AG04450 (cell line): ENCODE measurements at regions not wholly inside any gene's neighbourhood (a gene's known extent, or its start where the extent isn't known, plus 50 kb on each side); places are given as distances from the start of the nearest gene placed in this dataset.

Source experiments
- CTCF ChIA-PET: fragments of 300-600, 350-600 bp; formaldehyde crosslinking; extraction: SDS; loops from one replicate; lab custom pipeline; 2022; ENCODE audit warnings: antibody characterized with exemption, inconsistent platforms; lab: Charles Lee
- POLR2A ChIA-PET: fragments of 350-600 bp; formaldehyde crosslinking; extraction: SDS; loops from one replicate; lab custom pipeline; 2021; ENCODE audit warnings: antibody characterized with exemption, inconsistent platforms; lab: Yijun Ruan, JAX
- DNase-seq: peaks from one replicate; pipeline ENCODE4 v3.0.0-alpha.2; 2011; ENCODE audit warnings: low read depth, low spot score
- H3K27ac ChIP-seq: one replicate; pipeline ENCODE4 v1.5.1; 2012; ENCODE audit warnings: low read depth, low read length, control low read depth
- H3K27me3 ChIP-seq: one replicate; pipeline ENCODE4 v1.6.0; 2012; ENCODE audit warnings: low read length; ENCODE audit not compliant: control insufficient read depth, insufficient read depth
- H3K4me3 ChIP-seq: 2 replicates; pipeline ENCODE4 v1.5.1; 2011; ENCODE audit warnings: mild to moderate bottlenecking, low read depth, low read length, control low read depth
- H3K9me3 ChIP-seq: 2 replicates; pipeline ENCODE4 v1.5.1; 2012; ENCODE audit warnings: low read length; ENCODE audit not compliant: control insufficient read depth, insufficient read depth
- CTCF ChIP-seq: IDR thresholded peaks from 2 replicates; pipeline ENCODE4 v1.5.1; 2011; ENCODE audit warnings: low read depth, low read length, control low read depth, inconsistent platforms

- no peak for TF ChIP-seq CTCF
- no peaks in the 10 kb centered on the region for H3K27me3 ChIP-seq
- no peaks in the 10 kb centered on the region for H3K9me3 ChIP-seq
- POLR2A ChIA-PET: no interaction called here
- no peak for DNase-seq
- no peak overlapping the region for H3K27ac ChIP-seq
- CTCF ChIA-PET: no interaction called here
- no peak overlapping the region for H3K4me3 ChIP-seq
Observed at GRCh38 chr4:112767386-112767785, 130.4 kb downstream of the LARP7 start.

GRCh38 chr4:112770114-112770513, 133.2 kb downstream of the LARP7 start:
- Histone ChIP-seq H3K27ac (no peak overlapping the region), H3K27me3 (no peaks in the 10 kb centered on the region), H3K9me3 (no peaks in the 10 kb centered on the region), H3K4me3 (no peak overlapping the region)
- CTCF ChIA-PET: no interaction called here
- POLR2A ChIA-PET: no interaction called here
- TF ChIP-seq CTCF: no peak
- no peak for DNase-seq

GRCh38 chr4:112775801-112776200, 138.9 kb downstream of the LARP7 start:
- POLR2A ChIA-PET: no interaction called here
- Histone ChIP-seq H3K9me3 (no peaks in the 10 kb centered on the region), H3K27ac (no peak overlapping the region), H3K4me3 (no peak overlapping the region), H3K27me3 (no peaks in the 10 kb centered on the region)
- CTCF ChIA-PET: interaction anchor here (1.0 to 2.5 kb wide), 3 partner anchors 10 to 163 kb away, joined by 3 to 15 read pairs (median 3); no protein-coding TSS in a partner anchor
- DNase-seq: no peak
- TF ChIP-seq CTCF: no peak

- no peak for TF ChIP-seq CTCF
- Histone ChIP-seq H3K9me3 (no peaks in the 10 kb centered on the region), H3K4me3 (no peak overlapping the region), H3K27me3 (no peaks in the 10 kb centered on the region), H3K27ac (no peak overlapping the region)
- POLR2A ChIA-PET: no interaction called here
- no peak for DNase-seq
- CTCF ChIA-PET: interaction anchor here (0.6 to 2.5 kb wide), 3 partner anchors 11 to 163 kb away, joined by 3 to 15 read pairs (median 3); no protein-coding TSS in a partner anchor
Observed at GRCh38 chr4:112776535-112776934, 139.6 kb downstream of the LARP7 start.

- Histone ChIP-seq H3K27ac (no peak overlapping the region), H3K27me3 (no peaks in the 10 kb centered on the region), H3K4me3 (no peak overlapping the region), H3K9me3 (no peaks in the 10 kb centered on the region)
- CTCF ChIA-PET: no interaction called here
- no peak for TF ChIP-seq CTCF
- no peak for DNase-seq
- POLR2A ChIA-PET: no interaction called here
Observed at GRCh38 chr4:112778520-112778919, 141.6 kb downstream of the LARP7 start.
